Heart right ventricle (tissue), 16 donors: ENCODE measurements at regions not wholly inside any gene's neighbourhood (a gene's known extent, or its start where the extent isn't known, plus 50 kb on each side); places are given as distances from the start of the nearest gene placed in this dataset.
"Not testable (repeated sequence)": the region's sequence is repeated elsewhere in the genome, so short reads cannot be mapped to it uniquely, and the experiment has no call there.

Experiments used
- ATAC-seq, 8 donors: fragments of 200-7000 bp; cut with Tn5 transposase; one replicate each; pipeline ENCODE4 v1.9.1; 2020; ENCODE audit warnings: mild to moderate bottlenecking in 8 of 8, moderate library complexity in 8 of 8, moderate number of reproducible peaks in 1 of 8
- DNase-seq, 2 donors: peaks; one replicate each; pipeline ENCODE4 v3.0.0-alpha.2; 2020
- H3K27ac ChIP-seq, 10 donors: fragments of 200-600 bp; sonication (generic) in 2 of 10; one replicate each; pipeline versions ENCODE4 v1.5.0 to v1.8.0; 2020 to 2022; ENCODE audit warnings: mild to moderate bottlenecking in 3 of 10
- H3K27me3 ChIP-seq, 7 donors: fragments of 200-600 bp; one replicate each; pipeline ENCODE4 v1.8.0; 2021 to 2022; ENCODE audit warnings: mild to moderate bottlenecking in 2 of 7
- H3K36me3 ChIP-seq, 9 donors: fragments of 200-600 bp; sonication (generic) in 1 of 9; one replicate each; pipeline versions ENCODE4 v1.5.0 to v1.8.0; 2020 to 2022; ENCODE audit warnings: mild to moderate bottlenecking in 2 of 9
- H3K4me1 ChIP-seq, 9 donors: fragments of 200-600 bp; sonication (generic) in 1 of 9; one replicate each; pipeline versions ENCODE4 v1.5.0 to v1.8.0; 2020 to 2022; ENCODE audit warnings: mild to moderate bottlenecking in 4 of 9
- H3K4me3 ChIP-seq, 10 donors: fragments of 200-600 bp; sonication (generic) in 2 of 10; one replicate each; pipeline versions ENCODE4 v1.5.0 to v1.8.0; 2020 to 2022; ENCODE audit warnings: mild to moderate bottlenecking in 7 of 10, moderate library complexity in 2 of 10
- H3K9me3 ChIP-seq, 11 donors: fragments of 200-600 bp in 10 of 11; sonication (generic) in 2 of 11; one replicate each; pipeline versions ENCODE4 v1.5.0 to v1.8.0; 2013 to 2022; ENCODE audit warnings: mild to moderate bottlenecking in 2 of 11, control low read depth in 1 of 11, moderate library complexity in 1 of 11
- CTCF ChIP-seq, 9 donors: fragments of 200-600 bp; sonication (generic) in 2 of 9; IDR thresholded peaks; one replicate each; pipeline versions ENCODE4 v1.5.0 to v1.8.0; 2021 to 2022; ENCODE audit warnings: antibody characterized with exemption in 9 of 9, mild to moderate bottlenecking in 5 of 9, moderate library complexity in 1 of 9
- WGBS, 2 donors: extraction: QIAGEN DNeasy Blood & Tissue Kit; methylation state at CpG; one replicate each; pipeline ENCODE4 v1.1.7; 2013; ENCODE audit warnings: inconsistent platforms in 1 of 2; 5-methylcytosine and 5-hydroxymethylcytosine counted together
- intact Hi-C, 10 donors: fragments of 100-400 bp; cut with DNase I; formaldehyde crosslinking; loops; one replicate each; pipeline versions ENCODE4 v1.11.1 to v1.14.2; 2022
- donor health status: Arrhythmogenic right ventricular cardiomyopathy.
- donor health status: ischemic (EF 13 %, LVEDD 7.1; RV severe dilation, severe dysfunction).
- donor health status: healthy with polysubstance abuse.
- donor health status: DM: no; HTN: yes; CAD: no.
- donor health status: DM: no; HTN: no; CAD: no.
- donor health status: ischemic (EF 25% LVEDD 6.9; RV normal size, moderate dysfunction).
- donor health status: ischemic (EF 25% LVEDD 5.7; RV mildly dilated, moderate dysfunction).
- donor health status: healthy.
- donor health status: DM: yes; HTN: yes; CAD: no.
- donor health status: Ischemic cardiomyopathy.
- donor health status: ischemic (EF 35%, LVEDD 5.7; RV mildly dilated, moderate dysfunction).
- donor health status: nonischemic (EF 11% LVEDD 7.7; RV severe dilation, severe dysfunction).
- donor health status: DM: yes; HTN: yes; CAD: no.
- donor health status: PGD.
- donor health status: ischemic (EF 29% LVEDD 5.4; RV normal size, mild dysfunction).
- donor health status: nonischemic (EF 23%, LVEDD 6.1; RV moderate dilation, normal function).

GRCh38 chr12:126437934-126438333 lies 1372.7 kb downstream of the AACS start:
- TF ChIP-seq CTCF (IDR thresholded peaks at IDR 0.05), result no peak
- ATAC-seq, result no peak
- no peaks in the 10 kb centered on the region for H3K36me3 ChIP-seq
- DNase-seq, result no peak
- 82 to 96% methylated on average over 1 of the region's 1 CpG for WGBS, 2 donors
- no peaks in the 10 kb centered on the region for H3K27me3 ChIP-seq
- no peak overlapping the region for H3K27ac ChIP-seq
- intact Hi-C loops, result no loop called here
- no peaks in the 10 kb centered on the region for H3K4me1 ChIP-seq
- no peak overlapping the region for H3K4me3 ChIP-seq
- H3K9me3 ChIP-seq, result no peaks in the 10 kb centered on the region

GRCh38 chr12:126443977-126444376 lies 1378.7 kb downstream of the AACS start:
- intact Hi-C loops, result no loop called here
- Histone ChIP-seq H3K27me3 (peaks cover 0 to 3% (median 0%) of the 10 kb centered on the region in 7 donors), H3K27ac (no peak overlapping the region), H3K9me3 (peaks cover 0 to 4% (median 0%) of the 10 kb centered on the region in 11 donors), H3K4me3 (no peak overlapping the region), H3K36me3 (no peaks in the 10 kb centered on the region), H3K4me1 (no peaks in the 10 kb centered on the region)
- ATAC-seq (no peak), DNase-seq (no peak)
- no peak for TF ChIP-seq CTCF (IDR thresholded peaks at IDR 0.05)
- WGBS, 2 donors, result 72 to 85% methylated on average over 7 of the region's 7 CpGs

- H3K27ac ChIP-seq, result no peak overlapping the region
- H3K36me3 ChIP-seq, result no peaks in the 10 kb centered on the region
- peaks cover 0 to 3% (median 0%) of the 10 kb centered on the region in 7 donors for H3K27me3 ChIP-seq
- 76 to 78% methylated on average over 5 of the region's 5 CpGs for WGBS, 2 donors
- no peak for ATAC-seq
- H3K4me1 ChIP-seq, result no peaks in the 10 kb centered on the region
- no peak for DNase-seq
- intact Hi-C loops, result no loop called here
- no peak overlapping the region for H3K4me3 ChIP-seq
- TF ChIP-seq CTCF (IDR thresholded peaks at IDR 0.05), result no peak
- H3K9me3 ChIP-seq, result peaks cover 0 to 4% (median 0%) of the 10 kb centered on the region in 11 donors
Observed at GRCh38 chr12:126447346-126447745, 1382.1 kb downstream of the AACS start.

- Histone ChIP-seq H3K27me3 (peaks cover 0 to 3% (median 0%) of the 10 kb centered on the region in 7 donors), H3K4me1 (no peaks in the 10 kb centered on the region), H3K9me3 (peaks cover 0 to 4% (median 0%) of the 10 kb centered on the region in 11 donors), H3K4me3 (no peak overlapping the region), H3K27ac (no peak overlapping the region), H3K36me3 (no peaks in the 10 kb centered on the region)
- intact Hi-C loops, result no loop called here
- no peak for ATAC-seq
- no peak for DNase-seq
- WGBS, 2 donors, result 42 to 83% methylated on average over 4 of the region's 4 CpGs
- no peak for TF ChIP-seq CTCF (IDR thresholded peaks at IDR 0.05)
Observed at GRCh38 chr12:126451809-126452208, 1386.6 kb downstream of the AACS start.

- H3K36me3 ChIP-seq, H3K4me1 ChIP-seq, intact Hi-C loops, DNase-seq, ATAC-seq, H3K27me3 ChIP-seq, H3K9me3 ChIP-seq, H3K27ac ChIP-seq, H3K4me3 ChIP-seq: not testable (repeated sequence)
- 92 to 96% methylated on average over 9 of the region's 9 CpGs for WGBS, 2 donors
Observed at GRCh38 chr12:126452686-126453085, 1387.5 kb downstream of the AACS start.
